GM10266 (cell line): ENCODE measurements at regions not wholly inside any gene's neighbourhood (a gene's known extent, or its start where the extent isn't known, plus 50 kb on each side); places are given as distances from the start of the nearest gene placed in this dataset.

Experiments
- DNase-seq: peaks from one replicate; pipeline ENCODE4 v3.0.0; 2012; ENCODE audit errors: extremely low spot score
- TF ChIP-seq, protein P1 (sequence below): IDR thresholded peaks from 2 replicates; pipeline ENCODE4 v1.5.1; 2012; ENCODE audit warnings: mild to moderate bottlenecking, low read depth; ENCODE audit not compliant: control insufficient read depth, insufficient read depth; ENCODE audit errors: missing control alignments

DNA sequence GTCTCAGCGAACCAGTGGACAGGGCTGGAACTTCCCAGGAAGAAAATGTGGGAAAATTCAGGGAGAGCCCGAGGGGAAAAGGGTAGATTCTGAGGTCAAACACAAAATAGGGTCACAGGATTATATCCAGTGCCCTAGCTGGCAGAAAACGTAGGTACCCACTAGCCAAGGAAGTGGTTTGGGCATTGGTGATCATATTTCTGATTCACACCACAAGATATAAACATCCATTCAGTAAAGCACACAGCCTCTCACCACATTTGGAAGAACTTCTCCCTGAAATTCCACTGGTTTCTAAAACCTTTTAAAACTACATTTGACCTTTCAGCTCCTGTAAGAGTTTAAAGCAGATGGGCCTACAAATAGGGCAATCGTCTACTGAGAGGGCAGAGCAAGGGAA is 186.9 kb downstream of the TTC32 start:
- DNase-seq: no peak
- TF ChIP-seq, protein P1, sequence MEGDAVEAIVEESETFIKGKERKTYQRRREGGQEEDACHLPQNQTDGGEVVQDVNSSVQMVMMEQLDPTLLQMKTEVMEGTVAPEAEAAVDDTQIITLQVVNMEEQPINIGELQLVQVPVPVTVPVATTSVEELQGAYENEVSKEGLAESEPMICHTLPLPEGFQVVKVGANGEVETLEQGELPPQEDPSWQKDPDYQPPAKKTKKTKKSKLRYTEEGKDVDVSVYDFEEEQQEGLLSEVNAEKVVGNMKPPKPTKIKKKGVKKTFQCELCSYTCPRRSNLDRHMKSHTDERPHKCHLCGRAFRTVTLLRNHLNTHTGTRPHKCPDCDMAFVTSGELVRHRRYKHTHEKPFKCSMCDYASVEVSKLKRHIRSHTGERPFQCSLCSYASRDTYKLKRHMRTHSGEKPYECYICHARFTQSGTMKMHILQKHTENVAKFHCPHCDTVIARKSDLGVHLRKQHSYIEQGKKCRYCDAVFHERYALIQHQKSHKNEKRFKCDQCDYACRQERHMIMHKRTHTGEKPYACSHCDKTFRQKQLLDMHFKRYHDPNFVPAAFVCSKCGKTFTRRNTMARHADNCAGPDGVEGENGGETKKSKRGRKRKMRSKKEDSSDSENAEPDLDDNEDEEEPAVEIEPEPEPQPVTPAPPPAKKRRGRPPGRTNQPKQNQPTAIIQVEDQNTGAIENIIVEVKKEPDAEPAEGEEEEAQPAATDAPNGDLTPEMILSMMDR: no peak

DNA sequence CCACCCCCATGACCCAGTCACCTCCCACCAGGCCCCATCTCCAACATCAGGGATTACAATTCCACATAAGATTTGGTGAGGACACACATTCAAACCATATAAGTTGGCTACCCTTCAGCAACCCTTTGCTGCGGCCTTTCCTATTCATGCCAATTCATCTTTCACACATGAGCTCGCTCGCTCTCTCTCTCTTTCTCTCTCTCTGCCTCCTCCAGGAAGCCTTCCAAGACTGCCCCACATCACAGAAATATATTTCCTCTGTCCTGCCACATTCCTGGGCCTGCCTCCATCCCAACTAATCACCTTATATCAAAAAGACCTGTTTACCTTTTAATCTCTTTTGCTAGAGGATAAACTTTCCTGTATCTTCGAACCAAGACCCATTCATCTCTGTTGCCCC is 188.9 kb downstream of the TTC32 start:
- no peak for DNase-seq
- TF ChIP-seq, protein P1: no peak

- no peak for DNase-seq
- TF ChIP-seq, protein P1: no peak
These were observed 190.1 kb downstream of the TTC32 start for GRCh38 chr2:19711470-19712372.

- no peak for DNase-seq
- TF ChIP-seq, protein P1: no peak
These were observed 191.6 kb downstream of the TTC32 start for GRCh38 chr2:19710230-19710629.

DNA sequence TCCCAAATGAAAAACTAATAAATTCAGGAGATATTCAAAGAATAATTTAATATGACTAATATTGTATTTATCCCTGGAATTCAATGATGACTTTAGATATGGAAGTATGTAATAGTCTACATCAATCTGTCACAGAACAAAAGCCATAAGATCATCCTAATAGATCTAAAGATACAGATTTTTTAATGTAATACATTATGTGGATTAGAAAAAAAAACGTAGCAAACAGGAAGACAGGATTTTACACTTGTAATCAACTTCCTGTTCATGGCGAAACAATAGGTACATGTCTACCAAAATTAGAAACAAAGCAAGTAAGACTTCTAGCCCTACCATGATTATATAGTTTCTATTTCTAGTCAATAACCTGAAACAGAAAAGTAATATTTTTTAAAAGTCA is 192.2 kb downstream of the TTC32 start:
- no peak for DNase-seq
- TF ChIP-seq, protein P1: no peak

- DNase-seq: no peak
- TF ChIP-seq, protein P1: no peak
These were observed 193.0 kb downstream of the TTC32 start for GRCh38 chr2:19708776-19709175.

- TF ChIP-seq, protein P1: no peak
- DNase-seq: no peak
These were observed 195.5 kb downstream of the TTC32 start for GRCh38 chr2:19706332-19706731.
